ENCODE measurements at regions not wholly inside any gene's neighbourhood (a gene's known extent, or its start where the extent isn't known, plus 50 kb on each side); places are given as distances from the start of the nearest gene placed in this dataset.

DNA sequence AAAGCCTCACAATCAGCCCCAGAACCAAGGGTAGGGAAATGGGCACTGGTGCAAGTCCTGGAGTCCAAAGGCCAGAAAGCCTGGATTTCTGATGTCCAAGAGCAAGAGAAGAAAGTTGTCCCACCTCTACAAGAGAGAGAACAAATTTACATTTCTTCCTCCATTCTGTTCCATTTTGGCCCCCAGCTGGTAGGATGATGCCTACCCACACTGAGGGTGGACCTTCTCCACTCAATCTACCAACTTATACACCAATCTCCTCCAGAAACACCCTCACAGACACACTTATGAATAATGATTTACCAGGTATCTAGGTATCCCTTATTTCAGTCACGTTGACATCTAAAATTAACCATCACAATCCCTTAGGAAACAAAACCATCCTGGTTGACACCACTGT, 367.8 kb upstream of the GRIA3 start:
- TF ChIP-seq TEAD4 (IDR thresholded peaks at IDR 0.05; ENCODE audit: low read length) (no peak), TEAD4 (CRISPR knock-in tag; IDR thresholded peaks at IDR 0.05; ENCODE audit: borderline replicate concordance) (no peak), CBFA2T2 (conservative IDR thresholded peaks at IDR 0.05) (no peak), ZFP1 (CRISPR knock-in tag; IDR thresholded peaks at IDR 0.05) (no peak), TAF7 (tag; IDR thresholded peaks at IDR 0.05) (no peak), ZBTB8A (IDR thresholded peaks at IDR 0.05; ENCODE audit: partially characterized antibody) (no peak), SMC3 (conservative IDR thresholded peaks at IDR 0.05; ENCODE audit: insufficient read depth, low read depth, low read length) (no peak), RCOR1 (IDR thresholded peaks at IDR 0.05; ENCODE audit: borderline replicate concordance in 1 of 2, low read depth in 2 of 2, low read length in 2 of 2) (no peak)
- TF ChIP-seq, protein P1, sequence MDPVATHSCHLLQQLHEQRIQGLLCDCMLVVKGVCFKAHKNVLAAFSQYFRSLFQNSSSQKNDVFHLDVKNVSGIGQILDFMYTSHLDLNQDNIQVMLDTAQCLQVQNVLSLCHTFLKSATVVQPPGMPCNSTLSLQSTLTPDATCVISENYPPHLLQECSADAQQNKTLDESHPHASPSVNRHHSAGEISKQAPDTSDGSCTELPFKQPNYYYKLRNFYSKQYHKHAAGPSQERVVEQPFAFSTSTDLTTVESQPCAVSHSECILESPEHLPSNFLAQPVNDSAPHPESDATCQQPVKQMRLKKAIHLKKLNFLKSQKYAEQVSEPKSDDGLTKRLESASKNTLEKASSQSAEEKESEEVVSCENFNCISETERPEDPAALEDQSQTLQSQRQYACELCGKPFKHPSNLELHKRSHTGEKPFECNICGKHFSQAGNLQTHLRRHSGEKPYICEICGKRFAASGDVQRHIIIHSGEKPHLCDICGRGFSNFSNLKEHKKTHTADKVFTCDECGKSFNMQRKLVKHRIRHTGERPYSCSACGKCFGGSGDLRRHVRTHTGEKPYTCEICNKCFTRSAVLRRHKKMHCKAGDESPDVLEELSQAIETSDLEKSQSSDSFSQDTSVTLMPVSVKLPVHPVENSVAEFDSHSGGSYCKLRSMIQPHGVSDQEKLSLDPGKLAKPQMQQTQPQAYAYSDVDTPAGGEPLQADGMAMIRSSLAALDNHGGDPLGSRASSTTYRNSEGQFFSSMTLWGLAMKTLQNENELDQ (CRISPR knock-in tag; IDR thresholded peaks at IDR 0.05; ENCODE audit: borderline replicate concordance), result no peak

Measured in K562 (cell line).